HepG2 (cell line): ENCODE measurements at regions not wholly inside any gene's neighbourhood (a gene's known extent, or its start where the extent isn't known, plus 50 kb on each side); places are given as distances from the start of the nearest gene placed in this dataset.

Source experiments
- JUN ChIP-seq: sonication (generic); formaldehyde crosslinking; IDR thresholded peaks from 2 replicates; pipeline ENCODE4 v1.4.0; 2020; ENCODE audit warnings: mild to moderate bottlenecking, missing genetic modification reagents
- TF ChIP-seq, protein P1 (sequence below): IDR thresholded peaks from 2 replicates; pipeline ENCODE4 v1.6.1; 2018; ENCODE audit warnings: missing genetic modification reagents

GRCh38 chr3:127419182-127419581, 131.3 kb upstream of the PRR20G start:
- no peak for TF ChIP-seq JUN (CRISPR knock-in tag)
- TF ChIP-seq, protein P1, sequence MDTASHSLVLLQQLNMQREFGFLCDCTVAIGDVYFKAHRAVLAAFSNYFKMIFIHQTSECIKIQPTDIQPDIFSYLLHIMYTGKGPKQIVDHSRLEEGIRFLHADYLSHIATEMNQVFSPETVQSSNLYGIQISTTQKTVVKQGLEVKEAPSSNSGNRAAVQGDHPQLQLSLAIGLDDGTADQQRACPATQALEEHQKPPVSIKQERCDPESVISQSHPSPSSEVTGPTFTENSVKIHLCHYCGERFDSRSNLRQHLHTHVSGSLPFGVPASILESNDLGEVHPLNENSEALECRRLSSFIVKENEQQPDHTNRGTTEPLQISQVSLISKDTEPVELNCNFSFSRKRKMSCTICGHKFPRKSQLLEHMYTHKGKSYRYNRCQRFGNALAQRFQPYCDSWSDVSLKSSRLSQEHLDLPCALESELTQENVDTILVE (CRISPR knock-in tag): no peak
